GM19035 (cell line): ENCODE measurements at regions not wholly inside any gene's neighbourhood (a gene's known extent, or its start where the extent isn't known, plus 50 kb on each side); places are given as distances from the start of the nearest gene placed in this dataset.
"Not testable (repeated sequence)": the region's sequence is repeated elsewhere in the genome, so short reads cannot be mapped to it uniquely, and the experiment has no call there.

ENCODE experiments used
- ATAC-seq: cut with Tn5 transposase; IDR thresholded peaks from one replicate; pipeline ENCODE4 v1.9.1; 2021; ENCODE audit not compliant: unreplicated experiment

DNA sequence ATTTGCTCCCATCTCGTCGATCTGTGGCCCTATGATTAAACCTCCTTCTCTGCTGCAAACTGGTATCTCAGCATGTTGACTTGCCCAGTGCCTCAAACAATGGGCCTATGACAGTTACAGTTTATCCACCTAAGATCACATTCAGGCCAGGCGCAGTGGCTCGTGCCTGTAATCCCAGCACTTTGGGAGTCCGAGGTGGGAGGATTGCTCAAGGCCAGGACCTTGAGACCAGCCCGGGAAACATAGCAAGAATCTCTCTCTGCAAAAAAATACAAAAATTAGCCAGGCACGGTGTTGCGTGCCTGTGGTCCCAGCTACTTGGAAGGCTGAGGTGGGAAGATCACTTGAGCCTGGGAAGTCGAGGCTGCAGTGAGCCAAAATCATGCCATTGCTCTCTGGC lies 79.8 kb upstream of the ADGRL1 start:
- not testable (repeated sequence) for ATAC-seq

DNA sequence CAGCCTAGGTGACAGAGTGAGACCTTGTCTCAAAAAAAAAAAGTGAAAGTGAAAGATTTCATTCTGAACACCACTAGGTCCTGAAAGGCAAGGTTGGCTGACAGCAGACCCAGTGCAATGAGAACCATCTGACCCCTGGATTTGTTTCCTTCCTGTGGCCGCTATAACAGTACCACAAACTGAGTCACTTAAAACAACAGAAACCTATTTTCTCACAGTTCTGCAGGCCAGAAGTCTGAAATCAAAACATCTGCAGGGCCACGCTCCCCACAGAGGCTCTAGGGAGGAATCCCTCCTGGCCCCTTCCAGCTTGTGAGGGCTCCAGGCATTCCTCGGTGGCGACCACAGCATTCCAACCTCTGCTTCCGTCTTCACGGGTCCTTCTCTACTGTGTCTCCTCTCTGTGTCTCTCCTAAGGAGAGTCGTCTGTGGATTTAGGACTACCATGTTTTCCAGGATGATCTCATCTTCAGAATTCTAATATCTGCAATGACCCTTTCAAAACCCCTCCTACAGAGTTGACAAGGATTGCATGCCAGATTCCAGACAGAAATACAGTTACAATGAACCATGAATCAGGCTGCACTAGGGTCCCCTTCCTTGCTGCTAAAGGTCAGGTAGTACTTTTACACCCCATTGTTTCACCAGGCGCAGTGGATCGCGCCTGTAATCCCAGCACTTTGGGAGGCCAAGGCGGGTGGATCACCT lies 78.0 kb upstream of the ADGRL1 start:
- peak; percentile 59 for ATAC-seq

DNA sequence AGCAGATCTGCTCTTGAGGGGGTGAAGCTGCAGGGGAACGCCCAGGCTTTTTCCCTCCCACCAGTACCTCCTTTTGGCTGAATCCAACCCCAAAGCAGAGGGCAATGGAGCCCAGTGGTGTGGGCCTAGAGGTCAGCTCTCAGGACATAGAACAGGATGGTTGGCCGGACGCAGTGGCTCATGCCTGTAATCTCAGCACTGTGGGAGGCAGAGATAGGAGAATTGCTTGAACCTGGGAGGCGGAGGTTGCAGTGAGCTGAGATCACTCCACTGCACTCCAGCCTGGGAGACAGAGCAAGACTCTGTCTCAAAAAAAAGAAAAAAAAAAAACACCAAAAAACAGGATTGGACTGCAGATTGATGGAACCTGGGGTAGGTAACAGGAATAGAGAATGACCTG lies 73.3 kb upstream of the ADGRL1 start:
- not testable (repeated sequence) for ATAC-seq

DNA sequence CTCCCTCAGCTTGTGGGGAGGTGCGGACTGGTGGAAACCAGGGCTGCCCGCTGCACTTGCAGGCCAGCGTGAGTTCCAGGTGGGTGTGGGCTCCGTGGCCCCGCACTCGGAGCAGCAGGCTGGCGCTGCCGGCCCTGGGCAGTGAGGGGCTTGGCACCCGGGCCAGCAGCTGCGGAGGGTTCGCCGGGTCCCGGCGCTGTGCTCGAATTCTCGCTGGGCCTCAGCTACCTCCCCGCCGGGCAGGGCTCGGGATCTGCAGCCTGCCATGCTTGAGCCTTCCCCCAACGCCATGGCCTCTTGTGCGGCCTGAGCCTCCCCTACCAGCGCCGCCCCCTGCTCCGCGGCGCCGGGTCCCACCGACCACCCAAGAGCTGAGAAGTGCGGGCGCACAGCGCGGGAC lies 71.6 kb upstream of the ADGRL1 start:
- ATAC-seq: no peak

DNA sequence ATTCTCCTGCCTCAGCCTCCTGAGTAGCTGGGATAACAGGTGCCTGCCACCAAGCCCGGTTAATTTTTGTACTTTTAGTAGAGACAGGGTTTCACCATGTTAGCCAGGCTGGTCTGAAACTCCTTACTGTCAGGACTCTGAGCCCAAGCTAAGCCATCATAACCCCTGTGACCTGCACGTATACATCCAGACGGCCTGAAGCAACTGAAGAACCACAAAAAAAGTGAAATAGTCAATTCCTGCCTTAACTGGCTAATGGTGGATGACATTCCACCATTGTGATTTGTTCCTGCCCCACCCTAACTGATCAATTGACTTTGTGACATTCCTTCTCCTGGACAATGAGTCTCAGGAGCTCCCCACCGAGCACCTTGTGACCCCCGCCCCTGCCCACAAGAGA lies 69.9 kb upstream of the ADGRL1 start:
- not testable (repeated sequence) for ATAC-seq

DNA sequence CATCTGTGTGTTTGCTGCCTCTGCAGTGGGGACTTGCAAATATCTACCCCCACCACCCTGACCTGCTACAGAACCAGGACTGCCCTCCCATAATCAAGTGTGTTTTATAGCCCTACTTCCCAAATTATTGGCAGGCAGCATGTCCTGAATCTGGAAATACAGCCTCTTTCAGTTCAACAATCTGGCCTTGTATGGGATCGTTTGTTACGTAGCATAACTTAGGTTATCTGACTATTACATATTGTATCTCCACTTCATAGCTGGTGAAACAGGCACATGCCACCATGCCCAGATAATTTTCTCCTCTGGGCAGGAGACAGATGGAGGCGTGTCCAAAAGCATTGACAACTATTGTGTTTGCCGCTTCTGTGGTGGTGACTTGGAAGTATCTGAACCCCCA lies 66.7 kb upstream of the ADGRL1 start:
- ATAC-seq: no peak

DNA sequence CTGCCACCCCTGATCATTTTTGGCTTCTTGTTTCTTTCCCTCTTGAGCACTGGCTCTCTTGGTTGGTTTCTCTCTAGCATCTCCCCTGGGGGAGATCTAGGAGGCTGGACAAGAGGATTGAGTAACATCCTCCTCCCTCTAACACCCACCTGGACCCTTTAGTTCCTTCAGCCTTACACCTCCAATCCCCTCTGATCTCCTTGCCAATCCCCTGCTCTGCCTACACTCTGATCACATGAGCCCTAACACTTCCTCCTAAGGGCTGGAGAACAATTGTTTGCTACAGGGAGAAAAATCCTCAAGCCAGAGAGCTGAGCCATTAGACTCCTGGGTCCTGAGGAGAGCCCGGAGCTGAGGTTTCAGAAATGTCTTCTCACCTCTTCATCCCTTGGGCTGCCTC lies 65.9 kb upstream of the ADGRL1 start:
- ATAC-seq: no peak

DNA sequence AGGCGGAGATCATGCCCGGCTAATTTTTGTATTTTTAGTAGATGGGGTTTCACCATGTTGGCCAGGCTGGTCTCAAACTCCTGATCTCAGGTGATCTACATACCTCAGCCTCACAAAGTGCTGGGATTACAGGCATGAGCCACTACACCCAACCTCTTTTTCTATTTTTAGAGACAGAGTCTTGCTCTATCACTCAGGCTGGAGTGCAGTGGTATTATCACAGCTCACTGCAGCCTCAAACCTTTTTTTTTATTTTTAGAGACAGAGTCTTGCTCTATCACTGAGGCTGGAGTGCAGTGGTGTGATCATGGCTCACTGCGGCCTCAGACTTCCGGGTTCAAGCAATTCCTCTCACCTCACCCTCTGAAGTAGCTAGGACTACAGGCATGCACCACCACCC lies 64.6 kb upstream of the ADGRL1 start:
- ATAC-seq: not testable (repeated sequence)

DNA sequence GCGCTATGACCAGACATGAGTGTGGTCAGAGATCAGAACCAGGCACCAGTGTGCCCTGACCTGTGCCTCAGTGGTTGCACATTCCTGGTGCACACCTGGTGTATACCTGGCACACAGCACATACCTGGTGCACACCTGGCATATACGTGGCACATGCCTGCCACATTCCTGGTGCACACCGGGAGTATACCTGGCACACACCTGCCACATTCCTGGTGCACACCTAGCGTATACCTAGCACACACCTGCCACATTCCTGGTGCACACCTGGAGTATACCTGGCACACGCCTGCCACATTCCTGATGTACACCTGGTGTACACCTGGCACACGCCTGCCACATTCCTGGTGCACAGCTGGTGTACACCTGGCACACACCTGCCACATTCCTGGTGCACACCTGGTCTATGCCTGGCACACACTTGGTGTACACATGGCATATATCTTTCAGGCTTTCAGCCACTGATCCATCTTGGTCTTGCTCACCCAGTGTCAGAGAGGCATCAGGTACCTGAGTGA lies 61.3 kb upstream of the ADGRL1 start:
- ATAC-seq: no peak

DNA sequence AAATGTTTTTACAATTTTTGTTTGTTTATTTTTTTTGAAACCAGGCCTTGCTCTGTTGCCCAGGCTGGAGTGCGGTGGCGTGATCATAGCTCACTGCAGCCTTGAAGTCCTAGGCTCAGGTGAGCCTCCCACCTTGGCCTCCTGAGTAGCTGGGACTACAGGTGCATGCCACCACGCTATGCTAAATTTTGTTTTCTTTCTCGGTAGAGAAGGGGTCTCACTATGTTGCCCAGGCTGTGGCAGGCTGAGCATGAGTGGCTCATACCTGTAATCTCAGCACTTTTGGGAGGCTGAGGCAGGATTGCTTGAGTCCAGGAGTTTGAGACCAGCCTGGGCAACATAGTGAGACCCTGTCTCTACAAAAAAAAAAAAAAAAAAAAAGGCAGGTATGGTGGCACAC lies 60.2 kb upstream of the ADGRL1 start:
- ATAC-seq: not testable (repeated sequence)

DNA sequence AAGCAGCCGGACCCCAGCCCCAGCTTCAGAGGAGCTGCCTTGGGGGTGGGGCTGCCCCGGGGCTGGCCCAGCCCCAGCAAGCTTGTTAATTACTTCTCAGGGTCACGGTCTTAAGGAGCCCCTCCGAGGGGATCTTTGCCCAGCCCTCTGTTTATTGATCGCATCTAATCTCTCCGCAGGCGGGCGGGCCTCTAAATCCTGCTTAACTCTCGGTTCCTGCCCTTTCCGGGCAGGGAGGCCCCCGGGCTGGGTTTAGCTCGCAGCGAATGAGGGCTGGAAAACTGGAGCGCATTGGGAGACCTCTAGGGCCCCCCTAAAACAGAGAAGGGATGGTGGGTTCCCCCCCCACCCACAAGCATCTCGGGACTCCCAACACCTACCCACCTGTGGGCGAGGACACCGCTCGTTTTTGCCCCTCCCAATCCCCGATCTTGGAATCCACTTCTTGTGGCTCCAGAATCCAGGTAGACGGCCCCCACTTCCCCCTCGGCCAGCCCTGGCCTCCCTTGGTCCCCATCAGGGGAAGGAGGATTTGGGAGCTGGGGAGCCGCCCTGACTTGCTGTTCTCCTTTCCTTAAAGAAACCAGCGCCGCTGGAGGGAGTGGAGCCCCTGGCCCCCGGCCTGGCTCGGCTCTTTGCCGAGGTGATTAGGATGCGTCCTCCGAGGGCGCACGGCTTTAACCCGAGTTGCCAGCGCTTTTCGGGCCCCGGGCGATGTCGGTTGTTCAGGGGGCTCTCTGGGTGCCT lies 59.5 kb upstream of the ADGRL1 start:
- no peak for ATAC-seq

DNA sequence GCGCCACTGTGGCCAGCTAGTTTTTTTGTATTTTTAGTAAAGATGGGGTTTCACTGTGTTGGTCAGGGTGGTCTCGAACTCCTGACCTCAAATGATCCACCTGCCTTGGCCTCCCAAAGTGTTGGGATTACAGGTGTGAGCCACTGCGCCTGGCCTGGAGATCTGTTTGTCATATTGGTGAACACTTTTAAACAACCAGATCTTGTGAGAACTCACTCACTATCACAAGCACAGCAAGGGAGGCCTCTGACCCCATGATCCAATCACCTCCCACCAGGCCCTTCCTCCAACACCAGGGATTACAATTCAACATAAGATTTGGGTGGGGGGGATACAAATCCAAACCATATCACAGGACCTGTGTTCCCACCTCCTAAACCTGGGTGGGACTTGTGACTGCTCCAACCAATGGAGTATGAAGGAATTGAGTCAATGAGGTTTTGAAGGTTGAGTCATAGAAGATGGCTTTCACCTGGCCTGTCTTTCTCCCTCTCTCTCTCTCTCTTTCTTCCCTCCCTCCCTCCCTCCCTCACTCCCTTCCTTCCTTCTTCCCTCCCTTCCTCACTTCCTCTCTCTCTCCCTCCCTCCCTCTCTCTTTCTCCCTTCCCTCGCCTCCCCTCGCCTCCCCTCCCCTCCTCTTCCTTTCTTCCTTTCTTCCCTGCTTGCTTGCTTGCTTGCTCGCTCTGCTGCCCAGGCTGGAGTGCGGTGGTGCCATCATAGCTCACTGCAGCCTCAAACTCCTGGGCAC lies 50.1 kb upstream of the ADGRL1 start:
- ATAC-seq: not testable (repeated sequence)
